K562 (cell line): ENCODE measurements at regions not wholly inside any gene's neighbourhood (a gene's known extent, or its start where the extent isn't known, plus 50 kb on each side); places are given as distances from the start of the nearest gene placed in this dataset.

ENCODE experiments used
- ATAC-seq: fragments of 200-7000 bp; cut with Tn5 transposase; 3 replicates; pipeline ENCODE4 v1.9.1; 2020; ENCODE audit warnings: moderate library complexity
- BruUV-seq: library from RNA; stranded (reverse); fragments of 400-500 nt; replicated peaks from 2 replicates; lab custom pipeline; 2021; lab: Mats Ljungman, UMichigan
- CTCF ChIA-PET: fragments of 300-600 bp; formaldehyde crosslinking; extraction: SDS; loops from one replicate; lab custom pipeline; 2021; ENCODE audit warnings: low intra/inter-chr PET ratio; lab: Yijun Ruan, JAX
- POLR2A ChIA-PET: fragments of 300-600, 350-650 bp; sonication (Branson Sonifier 250); formaldehyde crosslinking; extraction: SDS; loops from one replicate; lab custom pipeline; 2021; ENCODE audit warnings: antibody characterized with exemption, inconsistent platforms; lab: Yijun Ruan, JAX
- DNase-seq, 4 experiments: peaks; one replicate each; pipeline versions ENCODE4 v3.0.0 to v3.0.0-alpha.2; 2011 to 2018; ENCODE audit warnings: low spot score in 3 of 4, mixed read lengths in 3 of 4; ENCODE audit errors: extremely low read depth in 1 of 4
- FAIRE-seq: peaks from 2 replicates; lab custom pipeline; 2011; peaks lifted over from hg19 to GRCh38; lab: Jason Lieb, UNC
- H2AFZ ChIP-seq: 2 replicates; pipeline ENCODE4 v1.6.0; 2011; ENCODE audit warnings: low read depth, low read length, control low read depth, inconsistent platforms
- H3K27ac ChIP-seq: fragments of 200-600 bp; 3 replicates; pipeline ENCODE4 v1.8.0; 2011; ENCODE audit warnings: low read depth, mild to moderate bottlenecking, control low read depth, inconsistent platforms, low read length, moderate library complexity, mixed read lengths; ENCODE audit errors: extremely low read depth
- H3K27me3 ChIP-seq, 2 experiments: fragments of 300-600 bp in 1 of 2; 2 replicates in 1 of 2; 3 replicates in 1 of 2; pipeline versions ENCODE4 v1.6.0 to v1.8.0; 2011; ENCODE audit warnings: inconsistent platforms in 2 of 2, low read length in 2 of 2, mild to moderate bottlenecking in 1 of 2, mixed read lengths in 1 of 2, moderate library complexity in 1 of 2; ENCODE audit not compliant: control insufficient read depth in 2 of 2, insufficient read depth in 2 of 2
- H3K36me3 ChIP-seq: fragments of 300-600 bp; 3 replicates; pipeline ENCODE4 v1.8.0; 2011; ENCODE audit warnings: mild to moderate bottlenecking, low read length, inconsistent platforms; ENCODE audit not compliant: control insufficient read depth, insufficient read depth
- H3K4me1 ChIP-seq, 2 experiments: fragments of 200-600 bp in 1 of 2; replicated peaks in 1 of 2; 2 replicates in 1 of 2; 3 replicates in 1 of 2; pipeline versions ENCODE4 v1.5.1 to v1.8.0; 2011; ENCODE audit warnings: inconsistent platforms in 2 of 2, low read length in 2 of 2, mild to moderate bottlenecking in 1 of 2, mixed read lengths in 1 of 2, moderate library complexity in 1 of 2; ENCODE audit not compliant: control insufficient read depth in 2 of 2, insufficient read depth in 2 of 2
- H3K4me2 ChIP-seq: 2 replicates; pipeline ENCODE4 v1.6.1; 2011; ENCODE audit warnings: low read length, control low read depth, inconsistent platforms, mixed read lengths; ENCODE audit not compliant: insufficient read depth
- H3K4me3 ChIP-seq: fragments of 200-600 bp; sonication (generic), shearing (Covaris generic); 2 replicates; pipeline ENCODE4 v1.5.1; 2016; ENCODE audit warnings: control low read depth, inconsistent platforms
- H3K79me2 ChIP-seq: fragments of 200-600 bp; 3 replicates; pipeline ENCODE4 v1.8.0; 2011; ENCODE audit warnings: low read length, inconsistent platforms; ENCODE audit not compliant: control insufficient read depth, insufficient read depth
- H3K9ac ChIP-seq, 2 experiments: 2 replicates each; pipeline versions ENCODE4 v1.6.0 to v1.6.1; 2011; ENCODE audit warnings: low read depth in 2 of 2, low read length in 2 of 2, control low read depth in 1 of 2, inconsistent platforms in 1 of 2, mild to moderate bottlenecking in 1 of 2, mixed read lengths in 1 of 2; ENCODE audit not compliant: insufficient read depth in 1 of 2
- H3K9me1 ChIP-seq: one replicate; pipeline ENCODE4 v1.6.0; 2011; ENCODE audit warnings: inconsistent platforms, mild to moderate bottlenecking, low read length, moderate library complexity; ENCODE audit not compliant: control insufficient read depth, insufficient read depth
- H3K9me3 ChIP-seq: replicated peaks from 2 replicates; pipeline ENCODE4 v1.5.1; 2011; ENCODE audit warnings: low read depth, low read length, inconsistent platforms; ENCODE audit not compliant: control insufficient read depth, insufficient read depth
- H4K20me1 ChIP-seq: replicated peaks from 2 replicates; pipeline ENCODE4 v1.6.1; 2011; ENCODE audit warnings: low read length, inconsistent platforms, mixed read lengths; ENCODE audit not compliant: control insufficient read depth, insufficient read depth
- DNMT1 ChIP-seq: fragments of 450-650 bp; IDR thresholded peaks from 2 replicates; pipeline ENCODE4 v1.6.1; 2016; ENCODE audit warnings: antibody characterized with exemption, mild to moderate bottlenecking
- KDM1A ChIP-seq, 2 experiments: fragments of 450-650 bp; IDR thresholded peaks; 2 replicates each; pipeline ENCODE4 v1.6.1; 2016; ENCODE audit warnings: mild to moderate bottlenecking in 2 of 2
- MAFG ChIP-seq: fragments of 450-650 bp; conservative IDR thresholded peaks from 2 replicates; pipeline ENCODE4 v1.6.1; 2016; ENCODE audit warnings: missing genetic modification characterization, missing compliant biosample characterization
- MAFK ChIP-seq: IDR thresholded peaks from 2 replicates; pipeline ENCODE4 v1.6.1; 2011; ENCODE audit warnings: low read length, improper control_type of control experiment
- ZNF232 ChIP-seq: sonication (generic); formaldehyde crosslinking; IDR thresholded peaks from 2 replicates; pipeline ENCODE4 v1.8.0; 2022; ENCODE audit warnings: mild to moderate bottlenecking, missing genetic modification reagents
- ZNF282 ChIP-seq: sonication (generic); formaldehyde crosslinking; IDR thresholded peaks from 2 replicates; pipeline ENCODE4 v1.8.1; 2023; ENCODE audit warnings: missing genetic modification reagents
- ZNF316 ChIP-seq: fragments of 450-650 bp; IDR thresholded peaks from 2 replicates; pipeline ENCODE4 v1.6.1; 2016
- ZNF444 ChIP-seq: fragments of 250-450 bp; sonication (Bioruptor Pico); IDR thresholded peaks from 2 replicates; pipeline ENCODE4 v1.4.0; 2020; ENCODE audit warnings: mild to moderate bottlenecking, moderate library complexity
- ZNF511 ChIP-seq: sonication (generic); formaldehyde crosslinking; IDR thresholded peaks from 2 replicates; pipeline ENCODE4 v1.8.0; 2022; ENCODE audit warnings: mild to moderate bottlenecking, missing genetic modification reagents
- WGBS: fragments of 100-300 bp; shearing (Covaris generic); methylation state at CpG from one replicate; pipeline ENCODE4 v1.1.6; 2016; ENCODE audit warnings: low coverage, mixed read lengths; ENCODE audit not compliant: insufficient coverage; ENCODE audit errors: missing lambda C conversion rate; 5-methylcytosine and 5-hydroxymethylcytosine counted together
- in situ Hi-C: fragments of 300-500 bp; cut with MboI; formaldehyde crosslinking; loops from 4 replicates; pipeline ENCODE4 v1.15.0; 2018; ENCODE audit warnings: inconsistent platforms, mixed read lengths
- intact Hi-C: fragments of 100-400 bp; cut with micrococcal nuclease; formaldehyde crosslinking; loops from 2 replicates; pipeline ENCODE4 v1.14.2; 2022

GRCh38 chr3:103589770-103590169, 1155.0 kb downstream of the ZPLD1 start:
- FAIRE-seq: no peak
- H3K4me1 ChIP-seq: no peaks in the 10 kb centered on the region
- no TSS peak for BruUV-seq

GRCh38 chr3:103600844-103601243, 1166.0 kb downstream of the ZPLD1 start:
- Histone ChIP-seq H3K27me3 (no peaks in the 10 kb centered on the region), H3K79me2 (no peaks in the 10 kb centered on the region), H3K9me3 (no peaks in the 10 kb centered on the region), H2AFZ (no peak overlapping the region), H3K4me2 (no peak overlapping the region), H3K4me3 (no peak overlapping the region), H3K4me1 (no peaks in the 10 kb centered on the region), H3K9me1 (no peaks in the 10 kb centered on the region), H3K27ac (no peak overlapping the region), H4K20me1 (no peaks in the 10 kb centered on the region), H3K9ac (no peak overlapping the region), H3K36me3 (no peaks in the 10 kb centered on the region)
- intact Hi-C loops: no loop called here
- no peak for DNase-seq
- no TSS peak for BruUV-seq
- ChIA-PET CTCF (no interaction called here), POLR2A (no interaction called here)
- ATAC-seq: no peak
- in situ Hi-C loops: no loop called here
- FAIRE-seq: no peak
- WGBS: 0% methylated on average over 1 of the region's 1 CpG
- TF ChIP-seq ZNF444 (CRISPR knock-in tag): no peak
- TF ChIP-seq ZNF511 (CRISPR knock-in tag): no peak

More at GRCh38 chr3:103589770-103590169, 1155.0 kb downstream of the ZPLD1 start:
- H3K9me1 ChIP-seq: no peaks in the 10 kb centered on the region
- no peak overlapping the region for H3K4me2 ChIP-seq
- TF ChIP-seq DNMT1 (no peak), ZNF282 (CRISPR knock-in tag) (no peak), MAFG (tag) (0 out of 2 replicates have a peak, but pooled peaks have one; percentile 7), ZNF232 (CRISPR knock-in tag) (no peak), MAFK (peak; percentile 30; the same call in 1 of the 2 replicates), KDM1A (IDR thresholded peaks at IDR 0.05) (no peak), ZNF316 (peak; percentile 45; the same call in 1 of the 2 replicates)
- no peaks in the 10 kb centered on the region for H3K79me2 ChIP-seq
- no peak overlapping the region for H3K9ac ChIP-seq
- H2AFZ ChIP-seq: no peak overlapping the region
- no peaks in the 10 kb centered on the region for H3K36me3 ChIP-seq
- no peaks in the 10 kb centered on the region for H3K9me3 ChIP-seq
- in situ Hi-C loops: no loop called here
- H4K20me1 ChIP-seq: no peaks in the 10 kb centered on the region
- no peak overlapping the region for H3K4me3 ChIP-seq
- no peak for DNase-seq
- WGBS: 0% methylated on average over 2 of the region's 2 CpGs
- CTCF ChIA-PET: no interaction called here
- ATAC-seq: no peak
- POLR2A ChIA-PET: no interaction called here
- H3K27me3 ChIP-seq: no peaks in the 10 kb centered on the region
- intact Hi-C loops: no loop called here
- H3K27ac ChIP-seq: no peak overlapping the region
